Neutrophil (primary cell): ENCODE measurements at regions not wholly inside any gene's neighbourhood (a gene's known extent, or its start where the extent isn't known, plus 50 kb on each side); places are given as distances from the start of the nearest gene placed in this dataset.

Experiments used
- H3K27ac ChIP-seq: fragments of 200-600 bp; sonication (generic); 2 replicates; pipeline ENCODE4 v1.5.1; 2016; ENCODE audit warnings: mild to moderate bottlenecking, moderate library complexity
- H3K27me3 ChIP-seq: fragments of 200-600 bp; sonication (generic); 2 replicates; pipeline ENCODE4 v1.6.0; 2016; ENCODE audit warnings: mild to moderate bottlenecking
- H3K36me3 ChIP-seq: fragments of 200-600 bp; sonication (generic); 2 replicates; pipeline ENCODE4 v1.5.1; 2017
- H3K4me1 ChIP-seq, 2 experiments: fragments of 200-600 bp in 1 of 2; sonication (generic) in 1 of 2; 1 replicate in 1 of 2; 2 replicates in 1 of 2; pipeline versions ENCODE4 v1.5.1 to v1.6.1; 2013 to 2016; ENCODE audit warnings: low read depth in 1 of 2, low read length in 1 of 2, mild to moderate bottlenecking in 1 of 2, moderate library complexity in 1 of 2; ENCODE audit not compliant: control insufficient read depth in 1 of 2, insufficient read depth in 1 of 2
- H3K4me3 ChIP-seq, 2 experiments: fragments of 200-600 bp in 1 of 2; sonication (generic) in 1 of 2; 1 replicate in 1 of 2; 2 replicates in 1 of 2; pipeline ENCODE4 v1.5.1; 2013 to 2016; ENCODE audit warnings: low read depth in 1 of 2, low read length in 1 of 2, mild to moderate bottlenecking in 1 of 2, moderate library complexity in 1 of 2
- H3K9me3 ChIP-seq: fragments of 200-600 bp; sonication (generic); 2 replicates; pipeline ENCODE4 v1.5.1; 2016
- CTCF ChIP-seq: fragments of 200-600 bp; sonication (generic); IDR thresholded peaks from 2 replicates; pipeline ENCODE4 v1.5.1; 2016; ENCODE audit warnings: antibody characterized with exemption

- H3K4me3 ChIP-seq: no peak overlapping the region
- TF ChIP-seq CTCF: no peak
- no peaks in the 10 kb centered on the region for H3K27me3 ChIP-seq
- H3K36me3 ChIP-seq: no peaks in the 10 kb centered on the region
- no peaks in the 10 kb centered on the region for H3K4me1 ChIP-seq
- H3K9me3 ChIP-seq: no peaks in the 10 kb centered on the region
- no peak overlapping the region for H3K27ac ChIP-seq
Measured at GRCh38 chr6:22008248-22008836, 288.5 kb downstream of the PRL start.

GRCh38 chr6:22010102-22010501 lies 286.7 kb downstream of the PRL start:
- TF ChIP-seq CTCF: no peak
- H3K27me3 ChIP-seq: no peaks in the 10 kb centered on the region
- no peaks in the 10 kb centered on the region for H3K4me1 ChIP-seq
- no peaks in the 10 kb centered on the region for H3K9me3 ChIP-seq
- H3K36me3 ChIP-seq: no peaks in the 10 kb centered on the region
- H3K27ac ChIP-seq: no peak overlapping the region
- H3K4me3 ChIP-seq: no peak overlapping the region

- H3K9me3 ChIP-seq: no peaks in the 10 kb centered on the region
- no peak for TF ChIP-seq CTCF
- no peak overlapping the region for H3K4me3 ChIP-seq
- no peaks in the 10 kb centered on the region for H3K27me3 ChIP-seq
- H3K36me3 ChIP-seq: no peaks in the 10 kb centered on the region
- H3K27ac ChIP-seq: no peak overlapping the region
- no peaks in the 10 kb centered on the region for H3K4me1 ChIP-seq
Measured at GRCh38 chr6:22015216-22015615, 281.6 kb downstream of the PRL start.

GRCh38 chr6:22015944-22016343 lies 280.9 kb downstream of the PRL start:
- Histone ChIP-seq H3K9me3 (no peaks in the 10 kb centered on the region), H3K4me3 (no peak overlapping the region), H3K27ac (no peak overlapping the region), H3K4me1 (no peaks in the 10 kb centered on the region), H3K27me3 (no peaks in the 10 kb centered on the region), H3K36me3 (no peaks in the 10 kb centered on the region)
- TF ChIP-seq CTCF: no peak

- Histone ChIP-seq H3K4me1 (no peaks in the 10 kb centered on the region), H3K36me3 (no peaks in the 10 kb centered on the region), H3K4me3 (no peak overlapping the region), H3K27me3 (no peaks in the 10 kb centered on the region), H3K27ac (no peak overlapping the region), H3K9me3 (no peaks in the 10 kb centered on the region)
- TF ChIP-seq CTCF: no peak
Measured at GRCh38 chr6:22017272-22017671, 279.6 kb downstream of the PRL start.

DNA sequence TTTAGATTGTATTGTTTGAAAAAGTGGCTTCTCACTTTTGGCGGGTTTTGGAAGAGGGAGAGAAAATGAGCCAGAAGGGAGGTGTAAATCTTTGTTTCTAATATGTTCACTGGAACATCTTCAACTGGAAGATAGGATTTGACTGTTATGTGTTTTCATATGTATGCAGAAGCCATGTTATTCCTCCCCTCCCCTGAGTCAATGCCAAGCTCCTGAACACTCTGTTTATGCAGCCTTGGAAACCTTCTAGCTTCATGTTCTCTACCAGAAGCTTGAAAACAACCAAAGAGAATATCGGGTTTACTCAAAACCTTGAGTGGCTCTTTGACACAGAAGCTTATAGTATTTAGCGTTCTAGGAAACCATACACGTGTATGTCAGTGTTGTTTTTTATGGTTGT lies 279.1 kb downstream of the PRL start:
- no peak overlapping the region for H3K4me3 ChIP-seq
- H3K36me3 ChIP-seq: no peaks in the 10 kb centered on the region
- no peaks in the 10 kb centered on the region for H3K9me3 ChIP-seq
- no peaks in the 10 kb centered on the region for H3K4me1 ChIP-seq
- no peak overlapping the region for H3K27ac ChIP-seq
- no peaks in the 10 kb centered on the region for H3K27me3 ChIP-seq
- no peak for TF ChIP-seq CTCF
